GM13976 (cell line): ENCODE measurements at regions not wholly inside any gene's neighbourhood (a gene's known extent, or its start where the extent isn't known, plus 50 kb on each side); places are given as distances from the start of the nearest gene placed in this dataset.

ENCODE experiments used
- DNase-seq: peaks from one replicate; pipeline ENCODE4 v3.0.0; 2012; ENCODE audit warnings: low spot score
- CTCF ChIP-seq: IDR thresholded peaks from 2 replicates; pipeline ENCODE4 v1.5.1; 2012; ENCODE audit warnings: borderline replicate concordance, mild to moderate bottlenecking; ENCODE audit not compliant: insufficient read depth; ENCODE audit errors: extremely low read depth, missing control alignments, control extremely low read depth
- in situ Hi-C: fragments of 300-500 bp; cut with MboI; formaldehyde crosslinking; loops from one replicate; pipeline ENCODE4 v1.12.0; 2022; ENCODE audit warnings: low sequenced_read_pairs, mixed read lengths, inconsistent platforms; ENCODE audit not compliant: unreplicated experiment

- no peak for TF ChIP-seq CTCF
- in situ Hi-C loops = no loop called here
- DNase-seq = no peak
Observed at GRCh38 chr11:121755906-121756305, 303.1 kb upstream of the SORL1-AS1 start.

GRCh38 chr11:121755191-121755590 lies 302.4 kb upstream of the SORL1-AS1 start:
- in situ Hi-C loops = no loop called here
- TF ChIP-seq CTCF = no peak
- no peak for DNase-seq

GRCh38 chr11:121754598-121754997 lies 301.8 kb upstream of the SORL1-AS1 start:
- no peak for TF ChIP-seq CTCF

GRCh38 chr11:121749691-121750090 lies 296.9 kb upstream of the SORL1-AS1 start:
- in situ Hi-C loops = no loop called here

More at GRCh38 chr11:121754598-121754997, 301.8 kb upstream of the SORL1-AS1 start:
- DNase-seq = no peak
- in situ Hi-C loops = no loop called here

GRCh38 chr11:121748068-121748467 lies 295.3 kb upstream of the SORL1-AS1 start:
- no peak for TF ChIP-seq CTCF
- DNase-seq = no peak
- in situ Hi-C loops = no loop called here

More at GRCh38 chr11:121749691-121750090, 296.9 kb upstream of the SORL1-AS1 start:
- no peak for TF ChIP-seq CTCF
- no peak for DNase-seq

- in situ Hi-C loops = no loop called here
- no peak for TF ChIP-seq CTCF
- DNase-seq = no peak
Observed at GRCh38 chr11:121743285-121743684, 290.5 kb upstream of the SORL1-AS1 start.
